IMR-90 (cell line): ENCODE measurements at regions not wholly inside any gene's neighbourhood (a gene's known extent, or its start where the extent isn't known, plus 50 kb on each side); places are given as distances from the start of the nearest gene placed in this dataset.

ENCODE experiments used
- ATAC-seq: fragments of 200-7000 bp; cut with Tn5 transposase; 2 replicates; pipeline ENCODE4 v1.9.1; 2020; ENCODE audit warnings: low read depth, mild to moderate bottlenecking, moderate library complexity
- BruUV-seq: library from RNA; stranded (reverse); fragments of 400-500 nt; replicated peaks from 2 replicates; lab custom pipeline; 2021; lab: Mats Ljungman, UMichigan
- CTCF ChIA-PET: fragments of 300-600 bp; formaldehyde crosslinking; extraction: SDS; loops from one replicate; lab custom pipeline; 2021; ENCODE audit warnings: antibody characterized with exemption; lab: Yijun Ruan, JAX
- POLR2A ChIA-PET: fragments of 300-600 bp; sonication (Branson Sonifier 250); formaldehyde crosslinking; loops from one replicate; lab custom pipeline; 2022; ENCODE audit warnings: antibody characterized with exemption; ENCODE audit not compliant: unreplicated experiment; lab: Charles Lee
- DNase-seq: peaks from one replicate; pipeline ENCODE4 v3.0.0; 2013
- H2AFZ ChIP-seq: replicated peaks from 2 replicates; pipeline ENCODE3; 2013; ENCODE audit warnings: low read length, mild to moderate bottlenecking; ENCODE audit not compliant: poor library complexity
- H2AK5ac ChIP-seq: 2 replicates; pipeline ENCODE4 v1.6.1; 2013; ENCODE audit warnings: low read depth, low read length, inconsistent platforms
- H2AK9ac ChIP-seq: replicated peaks from 2 replicates; pipeline ENCODE3; 2013; ENCODE audit warnings: mild to moderate bottlenecking, low read depth, low read length, moderate library complexity; ENCODE audit not compliant: poor library complexity
- H2BK120ac ChIP-seq: 2 replicates; pipeline ENCODE4 v1.6.1; 2013; ENCODE audit warnings: low read depth, low read length, inconsistent platforms
- H2BK15ac ChIP-seq: 3 replicates; pipeline ENCODE4 v1.6.1; 2013; ENCODE audit warnings: low read depth, low read length, inconsistent platforms
- H2BK20ac ChIP-seq: 2 replicates; pipeline ENCODE4 v1.6.1; 2013; ENCODE audit warnings: low read depth, mild to moderate bottlenecking, inconsistent platforms, low read length, moderate library complexity
- H2BK5ac ChIP-seq: 2 replicates; pipeline ENCODE4 v1.6.1; 2013; ENCODE audit warnings: mild to moderate bottlenecking, low read depth, low read length, inconsistent platforms; ENCODE audit not compliant: poor library complexity, severe bottlenecking
- H3K14ac ChIP-seq: replicated peaks from 2 replicates; pipeline ENCODE4 v1.6.1; 2013; ENCODE audit warnings: low read depth, low read length, inconsistent platforms
- H3K18ac ChIP-seq: 2 replicates; pipeline ENCODE4 v1.6.1; 2013; ENCODE audit warnings: low read depth, low read length, control low read depth
- H3K23ac ChIP-seq: 2 replicates; pipeline ENCODE4 v1.6.1; 2013; ENCODE audit warnings: low read depth, low read length, inconsistent platforms
- H3K27ac ChIP-seq: 2 replicates; pipeline ENCODE4 v1.5.1; 2013; ENCODE audit warnings: mild to moderate bottlenecking, control low read depth, low read length; ENCODE audit not compliant: insufficient read depth
- H3K27me3 ChIP-seq: 2 replicates; pipeline ENCODE4 v1.6.1; 2013; ENCODE audit warnings: low read length; ENCODE audit not compliant: control insufficient read depth, insufficient read depth
- H3K36me3 ChIP-seq: 2 replicates; pipeline ENCODE4 v1.6.1; 2013; ENCODE audit warnings: low read length, mixed read lengths; ENCODE audit not compliant: control insufficient read depth, insufficient read depth
- H3K4ac ChIP-seq: 2 replicates; pipeline ENCODE4 v1.6.1; 2013; ENCODE audit warnings: low read depth, low read length, inconsistent platforms
- H3K4me1 ChIP-seq: 2 replicates; pipeline ENCODE4 v1.6.1; 2013; ENCODE audit warnings: low read length, mixed read lengths; ENCODE audit not compliant: control insufficient read depth, insufficient read depth
- H3K4me2 ChIP-seq: 2 replicates; pipeline ENCODE4 v1.6.1; 2013; ENCODE audit warnings: low read depth, mild to moderate bottlenecking, control low read depth, low read length, moderate library complexity
- H3K4me3 ChIP-seq: 2 replicates; pipeline ENCODE4 v1.5.1; 2013; ENCODE audit warnings: low read depth, mild to moderate bottlenecking, control low read depth, low read length, moderate library complexity; ENCODE audit not compliant: insufficient read depth
- H3K56ac ChIP-seq: 2 replicates; pipeline ENCODE4 v1.6.1; 2013; ENCODE audit warnings: low read length, inconsistent platforms; ENCODE audit not compliant: insufficient read depth; ENCODE audit errors: extremely low read depth
- H3K79me1 ChIP-seq, 2 experiments: 2 replicates each; pipeline ENCODE4 v1.6.1; 2013; ENCODE audit warnings: low read length in 2 of 2, inconsistent platforms in 1 of 2, low read depth in 1 of 2
- H3K9ac ChIP-seq: 2 replicates; pipeline ENCODE4 v1.6.1; 2013; ENCODE audit warnings: low read depth, low read length, control low read depth
- H3K9me1 ChIP-seq: 2 replicates; pipeline ENCODE4 v1.6.1; 2013; ENCODE audit warnings: low read length, inconsistent platforms; ENCODE audit not compliant: insufficient read depth
- H3K9me3 ChIP-seq: 2 replicates; pipeline ENCODE4 v1.6.1; 2013; ENCODE audit warnings: low read length; ENCODE audit not compliant: control insufficient read depth, insufficient read depth
- H4K20me1 ChIP-seq: 2 replicates; pipeline ENCODE4 v1.6.1; 2013; ENCODE audit warnings: low read length, inconsistent platforms; ENCODE audit not compliant: insufficient read depth
- H4K5ac ChIP-seq: 2 replicates; pipeline ENCODE4 v1.6.1; 2013; ENCODE audit warnings: mild to moderate bottlenecking, low read depth, low read length, control low read depth
- H4K8ac ChIP-seq, 2 experiments: 2 replicates each; pipeline ENCODE4 v1.6.1; 2013; ENCODE audit warnings: low read depth in 2 of 2, low read length in 2 of 2, control low read depth in 1 of 2, inconsistent platforms in 1 of 2
- H4K91ac ChIP-seq: 2 replicates; pipeline ENCODE4 v1.6.1; 2013; ENCODE audit warnings: low read depth, low read length, inconsistent platforms; ENCODE audit not compliant: insufficient read depth
- BHLHE40 ChIP-seq: fragments of 150-350 bp; IDR thresholded peaks from 2 replicates; pipeline ENCODE4 v1.6.1; 2016; ENCODE audit warnings: mild to moderate bottlenecking, low read depth, low read length
- CEBPB ChIP-seq: IDR thresholded peaks from 2 replicates; pipeline ENCODE4 v1.6.1; 2012; ENCODE audit warnings: low read depth, low read length, improper control_type of control experiment
- CHD1 ChIP-seq: IDR thresholded peaks from 2 replicates; pipeline ENCODE4 v1.6.1; 2012; ENCODE audit warnings: low read depth, low read length, improper control_type of control experiment
- FOS ChIP-seq: fragments of 150-350 bp; IDR thresholded peaks from 2 replicates; pipeline ENCODE4 v1.6.1; 2016; ENCODE audit warnings: low read depth, low read length
- MAFK ChIP-seq: IDR thresholded peaks from 2 replicates; pipeline ENCODE4 v1.6.1; 2012; ENCODE audit warnings: low read depth, low read length, improper control_type of control experiment
- MAZ ChIP-seq: IDR thresholded peaks from 2 replicates; pipeline ENCODE4 v1.6.1; 2012; ENCODE audit warnings: low read depth, mild to moderate bottlenecking, low read length, improper control_type of control experiment, moderate library complexity, borderline replicate concordance
- MXI1 ChIP-seq: IDR thresholded peaks from 2 replicates; pipeline ENCODE4 v1.6.1; 2012; ENCODE audit warnings: low read depth, mild to moderate bottlenecking, low read length, moderate library complexity, borderline replicate concordance
- NFE2L2 ChIP-seq: fragments of 150-350 bp; IDR thresholded peaks from 2 replicates; pipeline ENCODE4 v1.6.1; 2016; ENCODE audit warnings: low read depth, mild to moderate bottlenecking, low read length
- POLR2A ChIP-seq: IDR thresholded peaks from 2 replicates; pipeline ENCODE4 v1.6.1; 2012; ENCODE audit warnings: mild to moderate bottlenecking, low read depth, low read length
- RAD21 ChIP-seq: IDR thresholded peaks from 2 replicates; pipeline ENCODE4 v1.6.1; 2012; ENCODE audit warnings: low read length, improper control_type of control experiment
- RCOR1 ChIP-seq: IDR thresholded peaks from 2 replicates; pipeline ENCODE4 v1.6.1; 2012; ENCODE audit warnings: mild to moderate bottlenecking, low read length, improper control_type of control experiment; ENCODE audit not compliant: insufficient replicate concordance
- RFX5 ChIP-seq: IDR thresholded peaks from 2 replicates; pipeline ENCODE4 v1.8.0; 2012; ENCODE audit warnings: low read depth, mild to moderate bottlenecking, low read length, moderate library complexity
- SMC3 ChIP-seq: fragments of 150-350 bp; IDR thresholded peaks from 2 replicates; pipeline ENCODE4 v1.6.1; 2016; ENCODE audit warnings: low read depth, mild to moderate bottlenecking, antibody characterized with exemption, low read length, moderate library complexity
- WGBS, 2 experiments: methylation state at CpG; one replicate each; pipeline versions ENCODE4 v1.1.5 to v1.1.7; 2013; ENCODE audit warnings: missing lambda C conversion rate in 2 of 2; ENCODE audit not compliant: insufficient read length in 1 of 2; ENCODE audit errors: extremely low coverage in 2 of 2; 5-methylcytosine and 5-hydroxymethylcytosine counted together
- dilution Hi-C: fragments of 300-500 bp; cut with HindIII; formaldehyde crosslinking; loops from one replicate; pipeline ENCODE4 v1.14.3; 2018; ENCODE audit warnings: low sequenced_read_pairs; ENCODE audit not compliant: unreplicated experiment
- in situ Hi-C: fragments of 300-500 bp; cut with MboI; formaldehyde crosslinking; loops from 3 replicates; pipeline ENCODE4 v1.14.3; 2019; ENCODE audit warnings: low sequenced_read_pairs, inconsistent platforms, mixed read lengths
- intact Hi-C: fragments of 100-400 bp; cut with micrococcal nuclease; formaldehyde crosslinking; loops from 2 replicates; pipeline ENCODE4 v1.10.0; 2022
- TF ChIP-seq, protein P1 (sequence below): conservative IDR thresholded peaks from 2 replicates; pipeline ENCODE4 v1.5.1; 2012; ENCODE audit warnings: mild to moderate bottlenecking, low read depth, low read length, improper control_type of control experiment
- TF ChIP-seq, protein P2 (sequence below): fragments of 150-350 bp; IDR thresholded peaks from 2 replicates; pipeline ENCODE4 v1.6.1; 2016; ENCODE audit warnings: low read depth, mild to moderate bottlenecking, low read length, moderate library complexity, borderline replicate concordance
- TF ChIP-seq, protein P3 (sequence below): fragments of 150-350 bp; IDR thresholded peaks from 2 replicates; pipeline ENCODE4 v1.6.1; 2017; ENCODE audit warnings: mild to moderate bottlenecking, antibody characterized with exemption, low read length, low read depth

DNA sequence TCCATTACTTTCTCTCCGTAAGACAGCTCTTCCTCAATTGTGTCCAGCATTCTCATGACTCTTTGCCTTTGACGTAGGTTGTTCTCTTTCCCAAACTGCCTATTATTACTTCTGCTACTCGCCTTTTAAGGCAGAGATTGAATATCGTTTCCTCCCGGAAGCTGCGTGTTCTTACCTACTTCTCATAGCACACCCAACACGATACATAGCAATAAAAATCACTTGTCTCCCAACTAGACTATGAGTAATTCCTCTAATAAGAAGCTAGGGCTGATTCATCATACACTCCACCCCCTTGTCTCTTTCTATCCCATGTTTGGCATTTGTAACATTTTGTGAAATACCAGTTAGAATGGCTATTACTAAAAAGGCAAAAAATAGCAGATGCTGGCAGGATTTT lies 55.8 kb upstream of the SGIP1 start:
- Histone ChIP-seq H3K9me1 (no peaks in the 10 kb centered on the region), H2AK9ac (no peak overlapping the region), H4K20me1 (no peaks in the 10 kb centered on the region), H3K4me2 (peak overlapping the region; percentile 10; the same call in 1 of the 2 replicates), H2BK15ac (peak overlapping the region; percentile 62; the same call in 1 of the 3 replicates), H3K9me3 (peaks cover 3% of the 10 kb centered on the region; the same call in 1 of the 2 replicates), H2AK5ac (peak overlapping the region; percentile 60; the same call in 1 of the 2 replicates), H3K27ac (no peak overlapping the region), H2BK20ac (0 out of 2 replicates have a peak overlapping the region, but pooled peaks have one; percentile 37), H3K14ac (peak overlapping the region; percentile 41; the same call in 1 of the 2 replicates), H2AFZ (no peak overlapping the region), H3K27me3 (no peaks in the 10 kb centered on the region), H3K18ac (no peak overlapping the region; the same call in 1 of the 2 replicates), H3K9ac (no peak overlapping the region), H3K56ac (no peak overlapping the region), H2BK5ac (no peak overlapping the region), H4K8ac (peak overlapping the region in 1 of 2 experiments; percentile 39; a peak in 2 of 4 replicates), H3K4me3 (no peak overlapping the region), H3K79me1 (no peaks in the 10 kb centered on the region), H4K5ac (no peak overlapping the region), H3K23ac (no peak overlapping the region), H3K36me3 (no peaks in the 10 kb centered on the region), H3K4ac (peak overlapping the region; percentile 5; the same call in 1 of the 2 replicates), H3K4me1 (peaks cover 2% of the 10 kb centered on the region; the same call in 1 of the 2 replicates), H2BK120ac (peak overlapping the region; percentile 64), H4K91ac (no peak overlapping the region)
- BruUV-seq = no TSS peak
- in situ Hi-C loops = no loop called here
- dilution Hi-C loops = no loop called here
- 97% methylated on average over 3 of the region's 7 CpGs; no CpG with 5 or more reads in 1 of the 2 experiments for WGBS, 2 experiments
- TF ChIP-seq SMC3 (no peak), POLR2A (no peak), MXI1 (no peak), MAZ (no peak), RAD21 (no peak), FOS (no peak), RCOR1 (no peak), BHLHE40 (no peak), NFE2L2 (no peak), RFX5 (no peak), CEBPB (no peak), MAFK (no peak), CHD1 (no peak)
- TF ChIP-seq, protein P1, sequence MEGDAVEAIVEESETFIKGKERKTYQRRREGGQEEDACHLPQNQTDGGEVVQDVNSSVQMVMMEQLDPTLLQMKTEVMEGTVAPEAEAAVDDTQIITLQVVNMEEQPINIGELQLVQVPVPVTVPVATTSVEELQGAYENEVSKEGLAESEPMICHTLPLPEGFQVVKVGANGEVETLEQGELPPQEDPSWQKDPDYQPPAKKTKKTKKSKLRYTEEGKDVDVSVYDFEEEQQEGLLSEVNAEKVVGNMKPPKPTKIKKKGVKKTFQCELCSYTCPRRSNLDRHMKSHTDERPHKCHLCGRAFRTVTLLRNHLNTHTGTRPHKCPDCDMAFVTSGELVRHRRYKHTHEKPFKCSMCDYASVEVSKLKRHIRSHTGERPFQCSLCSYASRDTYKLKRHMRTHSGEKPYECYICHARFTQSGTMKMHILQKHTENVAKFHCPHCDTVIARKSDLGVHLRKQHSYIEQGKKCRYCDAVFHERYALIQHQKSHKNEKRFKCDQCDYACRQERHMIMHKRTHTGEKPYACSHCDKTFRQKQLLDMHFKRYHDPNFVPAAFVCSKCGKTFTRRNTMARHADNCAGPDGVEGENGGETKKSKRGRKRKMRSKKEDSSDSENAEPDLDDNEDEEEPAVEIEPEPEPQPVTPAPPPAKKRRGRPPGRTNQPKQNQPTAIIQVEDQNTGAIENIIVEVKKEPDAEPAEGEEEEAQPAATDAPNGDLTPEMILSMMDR = no peak
- TF ChIP-seq, protein P2, sequence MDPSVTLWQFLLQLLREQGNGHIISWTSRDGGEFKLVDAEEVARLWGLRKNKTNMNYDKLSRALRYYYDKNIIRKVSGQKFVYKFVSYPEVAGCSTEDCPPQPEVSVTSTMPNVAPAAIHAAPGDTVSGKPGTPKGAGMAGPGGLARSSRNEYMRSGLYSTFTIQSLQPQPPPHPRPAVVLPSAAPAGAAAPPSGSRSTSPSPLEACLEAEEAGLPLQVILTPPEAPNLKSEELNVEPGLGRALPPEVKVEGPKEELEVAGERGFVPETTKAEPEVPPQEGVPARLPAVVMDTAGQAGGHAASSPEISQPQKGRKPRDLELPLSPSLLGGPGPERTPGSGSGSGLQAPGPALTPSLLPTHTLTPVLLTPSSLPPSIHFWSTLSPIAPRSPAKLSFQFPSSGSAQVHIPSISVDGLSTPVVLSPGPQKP = no peak
- TF ChIP-seq, protein P3, sequence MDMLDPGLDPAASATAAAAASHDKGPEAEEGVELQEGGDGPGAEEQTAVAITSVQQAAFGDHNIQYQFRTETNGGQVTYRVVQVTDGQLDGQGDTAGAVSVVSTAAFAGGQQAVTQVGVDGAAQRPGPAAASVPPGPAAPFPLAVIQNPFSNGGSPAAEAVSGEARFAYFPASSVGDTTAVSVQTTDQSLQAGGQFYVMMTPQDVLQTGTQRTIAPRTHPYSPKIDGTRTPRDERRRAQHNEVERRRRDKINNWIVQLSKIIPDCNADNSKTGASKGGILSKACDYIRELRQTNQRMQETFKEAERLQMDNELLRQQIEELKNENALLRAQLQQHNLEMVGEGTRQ = no peak
- ATAC-seq = peak; percentile 81
- ChIA-PET POLR2A (no interaction called here), CTCF (interaction anchor here (0.8 to 1.6 kb wide), 2 partner anchors 13 to 26 kb away, joined by 3 to 6 read pairs; no protein-coding TSS in a partner anchor)
- DNase-seq = peak; percentile 54
- intact Hi-C loops = no loop called here
